Esophagus mucosa (tissue), 1 donor: ENCODE measurements at regions not wholly inside any gene's neighbourhood (a gene's known extent, or its start where the extent isn't known, plus 50 kb on each side); places are given as distances from the start of the nearest gene placed in this dataset.

Experiments
- ATAC-seq: fragments of 200-7000 bp; cut with Tn5 transposase; one replicate; pipeline ENCODE4 v1.9.1; 2020
- donor health status: DM: yes; HTN: yes; CAD: no.

DNA sequence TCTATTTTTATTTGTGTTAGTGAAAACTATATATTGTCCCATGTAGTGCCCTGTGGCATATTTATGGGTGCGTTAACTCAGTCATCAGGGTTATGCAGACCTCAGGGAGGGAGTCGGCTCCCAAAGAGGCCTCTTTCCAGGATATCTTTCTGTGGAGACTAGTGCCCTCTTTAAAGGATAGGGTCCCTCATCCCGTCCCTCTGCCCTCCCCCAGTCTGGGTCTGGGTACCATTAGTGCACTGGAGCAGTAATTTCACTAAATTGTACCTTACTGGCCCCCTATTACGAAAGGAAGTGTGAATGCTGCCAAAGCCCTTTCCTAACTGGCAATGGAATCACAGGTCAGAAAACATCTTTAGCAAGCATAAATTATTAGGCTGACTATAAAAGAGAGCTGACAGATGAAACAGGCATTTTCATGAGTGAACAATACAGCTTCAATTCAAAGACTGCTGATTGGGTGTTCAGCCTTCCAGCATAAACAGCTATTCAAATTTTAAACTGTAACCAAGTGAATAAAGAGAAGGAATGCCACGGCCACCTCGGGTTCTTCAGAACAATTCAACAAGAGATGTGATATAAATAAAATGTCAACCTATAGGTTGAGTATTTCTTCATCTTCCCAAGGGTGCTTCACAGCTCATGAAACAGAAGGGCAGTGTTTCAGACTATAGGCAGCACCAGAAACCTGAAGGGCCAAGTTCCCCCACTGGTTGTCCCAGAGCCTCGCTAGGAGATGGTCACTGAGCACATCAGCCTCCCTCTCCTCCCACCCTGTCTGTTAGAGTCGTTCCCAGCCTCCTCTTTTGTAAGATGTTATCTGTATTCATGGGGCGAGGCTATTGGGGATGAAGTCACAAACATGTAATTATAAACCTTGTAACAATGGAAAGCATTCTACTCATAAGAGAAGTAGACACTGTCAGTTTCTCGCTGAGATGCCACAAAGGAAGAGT, 318.7 kb downstream of the TMEM161B start:
- no peak for ATAC-seq

DNA sequence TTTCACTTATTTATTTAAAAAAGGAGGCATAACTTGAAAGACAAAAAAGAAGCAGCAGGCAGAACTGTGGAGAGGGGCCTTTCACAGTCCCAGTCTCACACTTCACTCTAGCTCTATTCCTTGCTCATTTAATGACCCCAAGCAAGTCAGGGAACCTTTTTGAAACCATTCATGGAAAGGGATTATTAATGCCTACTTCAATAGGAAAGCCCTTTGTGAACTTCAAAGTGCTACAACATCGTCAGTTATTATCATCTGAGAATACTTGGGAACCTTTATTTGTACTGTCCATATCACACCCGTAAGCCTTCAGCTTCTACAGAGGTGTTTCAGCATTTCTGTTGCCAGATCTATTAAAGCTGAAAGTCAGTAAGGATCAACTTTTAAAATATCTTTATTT, 320.2 kb downstream of the TMEM161B start:
- ATAC-seq, result no peak

DNA sequence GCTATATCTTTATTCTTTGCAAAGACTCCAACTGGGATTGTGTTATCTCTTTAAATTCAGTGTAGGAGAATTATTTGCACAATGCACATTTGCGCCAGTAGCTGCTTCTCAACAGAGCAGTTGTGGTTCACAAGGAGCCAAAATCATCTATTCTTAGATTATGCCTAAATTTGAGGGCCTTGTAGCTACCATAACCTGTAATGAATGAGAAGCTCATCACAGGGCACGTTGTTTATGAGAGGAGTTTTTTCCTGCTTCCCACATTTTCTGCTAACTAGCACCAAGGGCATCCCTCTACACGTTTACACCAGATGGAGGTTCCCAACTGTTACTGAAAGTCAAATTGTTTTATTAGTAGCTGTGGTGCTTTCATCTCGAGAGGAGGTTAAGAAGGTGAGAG, 322.4 kb downstream of the TMEM161B start:
- ATAC-seq, result no peak

DNA sequence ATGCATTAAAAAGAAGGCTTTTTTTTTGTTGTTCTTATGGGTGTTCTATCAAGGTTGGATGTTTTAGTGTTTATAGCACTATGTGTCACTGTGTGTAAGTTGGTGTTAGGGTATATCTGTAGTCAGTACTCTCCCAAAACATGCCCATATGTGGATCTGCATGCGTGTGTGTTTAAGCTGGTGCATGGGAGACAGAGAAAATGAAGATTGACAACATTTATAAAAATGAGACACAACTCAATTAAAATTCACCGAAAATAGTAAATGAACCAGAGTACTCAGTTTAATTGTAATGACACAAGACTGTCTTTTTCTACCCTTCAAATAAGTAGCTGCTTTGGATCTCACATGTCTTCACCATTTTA, 323.4 kb downstream of the TMEM161B start:
- ATAC-seq, result no peak

GRCh38 chr5:87944553-87945285, 323.9 kb downstream of the TMEM161B start:
- ATAC-seq, result no peak

GRCh38 chr5:87940775-87941174, 327.9 kb downstream of the TMEM161B start:
- no peak for ATAC-seq

- no peak for ATAC-seq
Observed at GRCh38 chr5:87936667-87937066, 332.0 kb downstream of the TMEM161B start.

- ATAC-seq, result no peak
Observed at GRCh38 chr5:87924436-87924835, 344.2 kb downstream of the TMEM161B start.

- ATAC-seq, result no peak
Observed at GRCh38 chr5:87916320-87916719, 352.3 kb downstream of the TMEM161B start.

DNA sequence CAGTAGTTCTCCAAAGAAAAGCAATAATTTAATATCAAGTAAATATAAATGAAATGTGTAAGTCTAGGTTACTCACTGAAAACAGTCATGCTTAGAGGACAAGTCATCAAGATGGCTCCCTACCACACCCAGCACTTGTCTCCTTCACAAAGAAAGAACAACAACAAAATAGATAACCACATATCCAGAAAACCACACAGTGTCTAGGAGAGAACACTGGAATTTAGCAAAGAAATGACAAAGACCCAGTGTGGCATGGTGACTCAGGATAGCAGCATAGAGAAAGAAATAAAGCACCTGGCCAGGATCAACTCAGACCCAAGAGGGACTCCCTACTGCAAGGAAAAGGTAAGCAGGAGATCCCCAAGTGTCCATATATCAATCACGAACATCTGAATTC, 356.2 kb downstream of the TMEM161B start:
- no peak for ATAC-seq

DNA sequence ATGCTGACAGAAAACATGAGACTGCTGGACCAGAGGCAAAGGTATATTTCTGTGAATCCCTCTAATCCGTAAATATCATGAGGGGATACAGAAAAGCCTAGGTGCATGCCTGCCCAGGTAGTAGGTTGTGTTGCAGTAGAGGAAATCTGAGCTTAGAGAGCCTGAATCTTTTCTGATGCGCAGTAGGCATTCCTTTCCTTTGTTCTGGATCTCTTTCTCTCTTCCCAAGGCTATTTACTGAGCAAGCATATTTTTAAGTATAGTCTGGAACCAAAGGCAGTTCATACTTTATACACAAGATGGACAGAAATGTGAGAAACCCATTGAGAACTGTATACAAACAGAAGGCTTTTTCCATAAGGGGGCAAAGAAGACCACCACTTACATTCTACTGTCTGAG, 359.3 kb downstream of the TMEM161B start:
- no peak for ATAC-seq

DNA sequence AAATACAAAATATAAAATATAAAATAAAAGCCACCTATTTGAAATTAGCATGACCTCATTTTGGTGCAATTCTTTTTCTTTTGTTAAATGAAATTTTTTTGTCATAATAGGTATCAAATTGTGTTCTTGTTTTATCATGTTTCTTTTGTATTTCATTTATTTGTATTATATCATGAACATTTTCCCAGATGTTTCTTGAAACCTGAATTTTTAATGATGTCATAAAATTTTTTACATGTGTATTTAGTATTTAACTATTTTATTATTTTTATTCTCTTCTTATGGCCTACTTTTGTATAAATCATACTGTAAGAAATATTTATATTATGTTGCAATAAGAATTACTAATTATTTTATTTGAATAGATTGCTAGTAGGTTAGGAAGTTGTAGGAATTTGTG, 361.7 kb downstream of the TMEM161B start:
- no peak for ATAC-seq

GRCh38 chr5:87900419-87900818, 368.2 kb downstream of the TMEM161B start:
- no peak for ATAC-seq

GRCh38 chr5:87899721-87900131, 368.9 kb downstream of the TMEM161B start:
- ATAC-seq, result peak; percentile 35

GRCh38 chr5:87899208-87899661, 369.4 kb downstream of the TMEM161B start:
- ATAC-seq, result no peak

GRCh38 chr5:87898574-87898973, 370.1 kb downstream of the TMEM161B start:
- ATAC-seq, result no peak

- ATAC-seq, result no peak
Observed at GRCh38 chr5:87888139-87888538, 380.5 kb downstream of the TMEM161B start.

DNA sequence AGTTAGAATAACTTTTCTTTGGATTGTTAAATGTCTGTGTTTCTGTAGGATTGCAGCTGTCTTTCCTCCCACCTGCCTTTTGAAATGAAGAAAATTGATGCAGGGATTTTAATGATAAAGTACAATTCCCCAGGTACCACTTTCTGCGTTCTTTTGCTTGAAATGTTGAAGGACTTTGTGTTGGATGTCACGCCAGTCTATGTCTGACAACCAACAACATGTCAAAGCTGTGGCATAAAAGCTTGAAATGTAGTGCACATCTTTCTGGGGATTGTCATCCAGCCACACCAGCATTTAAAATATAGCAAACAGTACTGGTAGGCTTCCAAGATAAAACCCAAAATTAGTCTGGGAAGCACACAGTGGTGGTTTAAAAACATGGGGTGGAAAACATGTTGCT, 381.4 kb downstream of the TMEM161B start:
- no peak for ATAC-seq

DNA sequence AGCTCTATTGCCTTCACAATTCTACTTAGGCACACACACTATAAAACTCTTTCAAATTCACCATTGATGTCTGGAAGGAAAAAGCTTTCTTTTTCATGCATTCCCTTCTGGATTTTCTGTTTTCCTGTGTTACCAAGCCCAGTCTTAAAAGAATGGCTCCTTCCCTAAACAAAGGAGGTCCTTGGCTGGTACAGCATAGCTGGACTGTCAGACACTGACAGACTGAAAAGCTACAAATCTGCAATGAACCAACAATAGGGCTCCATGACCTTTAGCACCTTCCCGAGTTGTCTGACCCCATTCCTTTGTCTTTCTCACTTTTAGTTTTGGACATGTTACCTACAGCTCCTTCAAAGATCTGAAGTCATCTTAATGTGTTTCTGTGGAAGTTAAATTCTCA, 382.5 kb downstream of the TMEM161B start:
- no peak for ATAC-seq

DNA sequence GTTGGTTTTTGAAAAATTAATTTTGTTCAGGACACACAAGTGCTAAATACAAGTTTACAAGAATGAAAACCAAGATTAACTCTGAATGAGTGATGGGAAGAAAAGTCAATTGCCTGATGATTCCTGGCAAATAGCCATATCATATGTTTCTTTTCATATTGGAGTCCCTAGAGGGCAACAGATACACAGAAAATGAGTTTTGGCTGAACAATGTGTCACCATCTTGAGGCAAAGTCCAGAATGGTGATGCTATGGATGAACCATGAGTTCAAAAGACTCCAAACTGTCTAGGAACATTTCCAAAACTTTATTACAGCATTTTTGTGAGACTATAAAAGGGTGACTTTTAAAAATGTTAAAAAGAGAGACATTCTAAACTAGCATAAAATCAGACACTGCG, 382.9 kb downstream of the TMEM161B start:
- no peak for ATAC-seq

GRCh38 chr5:87877495-87877894, 391.1 kb downstream of the TMEM161B start:
- no peak for ATAC-seq

DNA sequence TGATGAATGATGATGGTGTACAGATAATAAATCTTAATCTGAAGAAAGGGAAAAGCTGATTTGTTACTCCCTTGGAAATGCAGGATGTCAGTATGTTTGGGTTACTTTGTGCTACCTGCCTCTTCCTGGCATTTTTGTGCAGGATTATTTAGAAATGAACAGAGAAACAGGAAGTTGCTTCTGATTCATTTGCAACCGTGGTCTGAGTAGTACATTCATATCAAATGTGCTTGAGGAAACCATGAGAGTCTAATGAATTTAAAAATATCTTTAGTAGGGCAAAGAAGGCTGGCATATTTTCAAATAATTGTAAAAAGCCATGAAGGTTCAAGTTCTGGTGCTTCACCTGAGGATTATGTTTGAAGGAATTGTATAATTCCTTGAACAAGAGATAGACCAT, 391.6 kb downstream of the TMEM161B start:
- ATAC-seq, result no peak

DNA sequence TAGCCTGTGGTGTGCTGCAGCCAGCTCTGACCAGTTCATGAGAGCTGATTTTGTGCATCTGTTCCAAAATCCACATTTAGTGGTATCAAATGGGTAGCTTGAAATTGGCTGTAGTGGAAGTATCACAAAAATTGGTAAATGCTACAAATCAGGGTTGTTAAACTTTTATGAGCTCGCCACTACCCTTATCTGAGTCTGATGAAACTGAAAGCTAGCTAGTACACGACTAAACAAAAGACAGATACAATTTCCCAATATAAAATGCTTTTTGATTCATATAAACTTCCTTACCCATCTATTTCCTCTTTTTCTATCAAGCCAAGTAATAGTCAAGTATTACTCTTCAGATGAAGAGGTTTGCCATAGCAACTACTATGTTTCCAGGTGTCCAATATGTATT, 392.0 kb downstream of the TMEM161B start:
- no peak for ATAC-seq

- ATAC-seq, result no peak
Observed at GRCh38 chr5:87872986-87873385, 395.7 kb downstream of the TMEM161B start.
